Esophagus mucosa (tissue), 1 donor: ENCODE measurements at regions not wholly inside any gene's neighbourhood (a gene's known extent, or its start where the extent isn't known, plus 50 kb on each side); places are given as distances from the start of the nearest gene placed in this dataset.

Experiments used
- ATAC-seq: fragments of 200-7000 bp; cut with Tn5 transposase; one replicate; pipeline ENCODE4 v1.9.1; 2020
- donor health status: DM: yes; HTN: yes; CAD: no.

GRCh38 chr21:15324542-15324941 is 259.7 kb upstream of the NRIP1 start:
- ATAC-seq = no peak

- peak; percentile 20 for ATAC-seq
Measured at GRCh38 chr21:15326032-15326867, 261.4 kb upstream of the NRIP1 start.

GRCh38 chr21:15327637-15328265 is 263.0 kb upstream of the NRIP1 start:
- no peak for ATAC-seq

GRCh38 chr21:15329191-15329590 is 264.4 kb upstream of the NRIP1 start:
- ATAC-seq = no peak

GRCh38 chr21:15330872-15331271 is 266.1 kb upstream of the NRIP1 start:
- no peak for ATAC-seq

- ATAC-seq = no peak
Measured at GRCh38 chr21:15332572-15332971, 267.8 kb upstream of the NRIP1 start.

GRCh38 chr21:15333136-15333710 is 268.4 kb upstream of the NRIP1 start:
- no peak for ATAC-seq

- ATAC-seq = no peak
Measured at GRCh38 chr21:15333951-15334350, 269.2 kb upstream of the NRIP1 start.

GRCh38 chr21:15343066-15343465 is 278.3 kb upstream of the NRIP1 start:
- no peak for ATAC-seq

- no peak for ATAC-seq
Measured at GRCh38 chr21:15352009-15352408, 287.2 kb upstream of the NRIP1 start.

- ATAC-seq = no peak
Measured at GRCh38 chr21:15353546-15353945, 288.7 kb upstream of the NRIP1 start.

GRCh38 chr21:15354516-15354915 is 289.7 kb upstream of the NRIP1 start:
- ATAC-seq = no peak

- ATAC-seq = no peak
Measured at GRCh38 chr21:15355066-15355465, 290.3 kb upstream of the NRIP1 start.

GRCh38 chr21:15359251-15359650 is 294.5 kb upstream of the NRIP1 start:
- no peak for ATAC-seq

GRCh38 chr21:15362458-15362857 is 297.7 kb upstream of the NRIP1 start:
- ATAC-seq = no peak

GRCh38 chr21:15363921-15364320 is 299.1 kb upstream of the NRIP1 start:
- ATAC-seq = peak; percentile 60

- no peak for ATAC-seq
Measured at GRCh38 chr21:15365751-15366392, 301.1 kb upstream of the NRIP1 start.

GRCh38 chr21:15366555-15366954 is 301.8 kb upstream of the NRIP1 start:
- no peak for ATAC-seq

GRCh38 chr21:15367061-15367626 is 302.3 kb upstream of the NRIP1 start:
- no peak for ATAC-seq

GRCh38 chr21:15370462-15370975 is 305.7 kb upstream of the NRIP1 start:
- ATAC-seq = no peak

GRCh38 chr21:15373941-15374340 is 309.1 kb upstream of the NRIP1 start:
- no peak for ATAC-seq

GRCh38 chr21:15379776-15380175 is 315.0 kb upstream of the NRIP1 start:
- ATAC-seq = peak; percentile 57

GRCh38 chr21:15383588-15383987 is 318.8 kb upstream of the NRIP1 start:
- ATAC-seq = no peak
